ENCODE measurements at regions not wholly inside any gene's neighbourhood (a gene's known extent, or its start where the extent isn't known, plus 50 kb on each side); places are given as distances from the start of the nearest gene placed in this dataset.

GRCh38 chr4:14257903-14258302 lies 630.4 kb upstream of the BOD1L1 start:
- no peak for TF ChIP-seq CTCF (IDR thresholded peaks at IDR 0.05; ENCODE audit: borderline replicate concordance, control extremely low read depth, extremely low read depth, insufficient read depth, missing control alignments)
- in situ Hi-C loops (cut with MboI; ENCODE audit: low sequenced_read_pairs, unreplicated experiment) = no loop called here
- no peak for DNase-seq (ENCODE audit: low spot score)

- no peak for DNase-seq (ENCODE audit: low spot score)
- no peak for TF ChIP-seq CTCF (IDR thresholded peaks at IDR 0.05; ENCODE audit: borderline replicate concordance, control extremely low read depth, extremely low read depth, insufficient read depth, missing control alignments)
- in situ Hi-C loops (cut with MboI; ENCODE audit: low sequenced_read_pairs, unreplicated experiment) = no loop called here
These were observed 632.4 kb upstream of the BOD1L1 start for GRCh38 chr4:14259936-14260335.

- in situ Hi-C loops (cut with MboI; ENCODE audit: low sequenced_read_pairs, unreplicated experiment) = no loop called here
- no peak for TF ChIP-seq CTCF (IDR thresholded peaks at IDR 0.05; ENCODE audit: borderline replicate concordance, control extremely low read depth, extremely low read depth, insufficient read depth, missing control alignments)
These were observed 633.1 kb upstream of the BOD1L1 start for GRCh38 chr4:14260591-14260990.

GRCh38 chr4:14262221-14262620 lies 634.7 kb upstream of the BOD1L1 start:
- DNase-seq (ENCODE audit: low spot score) = no peak
- in situ Hi-C loops (cut with MboI; ENCODE audit: low sequenced_read_pairs, unreplicated experiment) = no loop called here
- TF ChIP-seq CTCF (IDR thresholded peaks at IDR 0.05; ENCODE audit: borderline replicate concordance, control extremely low read depth, extremely low read depth, insufficient read depth, missing control alignments) = no peak

More at GRCh38 chr4:14260591-14260990, 633.1 kb upstream of the BOD1L1 start:
- no peak for DNase-seq (ENCODE audit: low spot score)

GRCh38 chr4:14264437-14264836 lies 636.9 kb upstream of the BOD1L1 start:
- no peak for TF ChIP-seq CTCF (IDR thresholded peaks at IDR 0.05; ENCODE audit: borderline replicate concordance, control extremely low read depth, extremely low read depth, insufficient read depth, missing control alignments)
- in situ Hi-C loops (cut with MboI; ENCODE audit: low sequenced_read_pairs, unreplicated experiment) = no loop called here
- DNase-seq (ENCODE audit: low spot score) = no peak

GRCh38 chr4:14265651-14266050 lies 638.1 kb upstream of the BOD1L1 start:
- in situ Hi-C loops (cut with MboI; ENCODE audit: low sequenced_read_pairs, unreplicated experiment) = no loop called here
- no peak for TF ChIP-seq CTCF (IDR thresholded peaks at IDR 0.05; ENCODE audit: borderline replicate concordance, control extremely low read depth, extremely low read depth, insufficient read depth, missing control alignments)
- no peak for DNase-seq (ENCODE audit: low spot score)
